HG03139 (cell line): ENCODE measurements at regions not wholly inside any gene's neighbourhood (a gene's known extent, or its start where the extent isn't known, plus 50 kb on each side); places are given as distances from the start of the nearest gene placed in this dataset.
"Not testable (repeated sequence)": the region's sequence is repeated elsewhere in the genome, so short reads cannot be mapped to it uniquely, and the experiment has no call there.

Source experiments
- ATAC-seq: cut with Tn5 transposase; IDR thresholded peaks from one replicate; pipeline ENCODE4 v1.9.1; 2021; ENCODE audit not compliant: unreplicated experiment

GRCh38 chr4:3878678-3879077 lies 112.5 kb downstream of the ADRA2C start:
- no peak for ATAC-seq

- ATAC-seq = no peak
These were observed 113.8 kb downstream of the ADRA2C start for GRCh38 chr4:3879681-3880614.

- no peak for ATAC-seq
These were observed 114.5 kb downstream of the ADRA2C start for GRCh38 chr4:3880615-3881120.

- ATAC-seq = not testable (repeated sequence)
These were observed 116.2 kb downstream of the ADRA2C start for GRCh38 chr4:3882316-3882885.

GRCh38 chr4:3884261-3884660 lies 118.1 kb downstream of the ADRA2C start:
- ATAC-seq = not testable (repeated sequence)

GRCh38 chr4:3893590-3893989 lies 127.4 kb downstream of the ADRA2C start:
- ATAC-seq = not testable (repeated sequence)

- not testable (repeated sequence) for ATAC-seq
These were observed 128.1 kb downstream of the ADRA2C start for GRCh38 chr4:3894086-3894959.

GRCh38 chr4:3896441-3896840 lies 130.3 kb downstream of the ADRA2C start:
- no peak for ATAC-seq

GRCh38 chr4:3896871-3897578 lies 130.8 kb downstream of the ADRA2C start:
- ATAC-seq = not testable (repeated sequence)

GRCh38 chr4:3898098-3898497 lies 131.9 kb downstream of the ADRA2C start:
- no peak for ATAC-seq

GRCh38 chr4:3898928-3899327 lies 132.7 kb downstream of the ADRA2C start:
- ATAC-seq = not testable (repeated sequence)

GRCh38 chr4:3904264-3904955 lies 138.2 kb downstream of the ADRA2C start:
- ATAC-seq = not testable (repeated sequence)

GRCh38 chr4:3909616-3910015 lies 143.4 kb downstream of the ADRA2C start:
- not testable (repeated sequence) for ATAC-seq

- ATAC-seq = not testable (repeated sequence)
These were observed 144.2 kb downstream of the ADRA2C start for GRCh38 chr4:3910161-3910950.

GRCh38 chr4:3911252-3911856 lies 145.2 kb downstream of the ADRA2C start:
- no peak for ATAC-seq

- ATAC-seq = not testable (repeated sequence)
These were observed 148.3 kb downstream of the ADRA2C start for GRCh38 chr4:3914511-3914910.

GRCh38 chr4:3919509-3919908 lies 153.3 kb downstream of the ADRA2C start:
- ATAC-seq = not testable (repeated sequence)

- ATAC-seq = not testable (repeated sequence)
These were observed 155.7 kb downstream of the ADRA2C start for GRCh38 chr4:3921902-3922301.

- not testable (repeated sequence) for ATAC-seq
These were observed 159.7 kb downstream of the ADRA2C start for GRCh38 chr4:3925841-3926240.
